ENCODE measurements at regions not wholly inside any gene's neighbourhood (a gene's known extent, or its start where the extent isn't known, plus 50 kb on each side); places are given as distances from the start of the nearest gene placed in this dataset.
"Not testable (repeated sequence)": the region's sequence is repeated elsewhere in the genome, so short reads cannot be mapped to it uniquely, and the experiment has no call there.

GRCh38 chr6:82584856-82585255 lies 221.2 kb downstream of the TPBG start:
- no peak for DNase-seq

GRCh38 chr6:82588020-82588419 lies 224.4 kb downstream of the TPBG start:
- DNase-seq: no peak

- no peak for DNase-seq
Observed at GRCh38 chr6:82588859-82589412, 225.3 kb downstream of the TPBG start.

GRCh38 chr6:82589509-82590206 lies 226.0 kb downstream of the TPBG start:
- peak in 1 of 5 donors; percentile 1 for DNase-seq

- DNase-seq: no peak
Observed at GRCh38 chr6:82597201-82597600, 233.6 kb downstream of the TPBG start.

GRCh38 chr6:82602776-82603175 lies 239.2 kb downstream of the TPBG start:
- DNase-seq: no peak

GRCh38 chr6:82603871-82604270 lies 240.3 kb downstream of the TPBG start:
- no peak for DNase-seq

- DNase-seq: no peak
Observed at GRCh38 chr6:82607998-82608725, 244.5 kb downstream of the TPBG start.

- DNase-seq: no peak
Observed at GRCh38 chr6:82608781-82609180, 245.2 kb downstream of the TPBG start.

- DNase-seq: no peak
Observed at GRCh38 chr6:82611751-82612150, 248.1 kb downstream of the TPBG start.

- no peak for DNase-seq
Observed at GRCh38 chr6:82612475-82613039, 248.9 kb downstream of the TPBG start.

- no peak for DNase-seq
Observed at GRCh38 chr6:82614518-82614917, 250.9 kb downstream of the TPBG start.

GRCh38 chr6:82616386-82617028 lies 252.9 kb downstream of the TPBG start:
- no peak for DNase-seq

GRCh38 chr6:82617648-82618047 lies 254.0 kb downstream of the TPBG start:
- DNase-seq: no peak

- DNase-seq: no peak
Observed at GRCh38 chr6:82619573-82619972, 256.0 kb downstream of the TPBG start.

- DNase-seq: no peak
Observed at GRCh38 chr6:82622461-82622860, 258.8 kb downstream of the TPBG start.

- no peak for DNase-seq
Observed at GRCh38 chr6:82624251-82624650, 260.6 kb downstream of the TPBG start.

GRCh38 chr6:82626946-82627345 lies 263.3 kb downstream of the TPBG start:
- DNase-seq: not testable (repeated sequence)

GRCh38 chr6:82629921-82630320 lies 266.3 kb downstream of the TPBG start:
- DNase-seq: no peak

- no peak for DNase-seq
Observed at GRCh38 chr6:82641677-82642076, 278.1 kb downstream of the TPBG start.

GRCh38 chr6:82645536-82646230 lies 282.1 kb downstream of the TPBG start:
- no peak for DNase-seq

GRCh38 chr6:82646231-82646615 lies 282.6 kb downstream of the TPBG start:
- no peak for DNase-seq

Data from T-helper 1 cell (primary cell).